ENCODE measurements at regions not wholly inside any gene's neighbourhood (a gene's known extent, or its start where the extent isn't known, plus 50 kb on each side); places are given as distances from the start of the nearest gene placed in this dataset.

GRCh38 chr10:117424883-117425649 is 49.8 kb upstream of the PDZD8 start:
- DNase-seq (ENCODE audit: low spot score), result no peak

Measured in hepatic stellate cell (primary cell).